ENCODE measurements at regions not wholly inside any gene's neighbourhood (a gene's known extent, or its start where the extent isn't known, plus 50 kb on each side); places are given as distances from the start of the nearest gene placed in this dataset.

DNA sequence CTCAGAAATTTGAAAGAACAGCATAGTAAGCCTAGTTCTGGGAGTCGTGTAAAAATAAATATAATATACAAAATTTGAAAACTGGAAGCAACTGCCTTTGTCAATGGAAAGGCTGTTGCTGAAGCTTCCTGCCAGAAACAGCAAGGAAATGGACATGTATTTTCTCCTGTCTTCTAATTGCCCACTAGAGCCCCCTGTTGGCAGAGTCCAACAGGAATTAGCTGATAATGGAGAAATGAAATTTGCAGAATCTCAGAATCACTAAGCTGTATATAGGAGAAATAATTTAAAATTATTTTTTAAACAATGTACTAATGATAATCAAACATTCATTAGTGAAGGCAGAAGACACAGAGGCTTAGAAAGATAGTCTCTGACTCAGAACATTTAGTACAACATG lies 414.8 kb downstream of the SLC6A15 start:
- Histone ChIP-seq H3K36me3 (ENCODE audit: low read depth) (no peaks in the 10 kb centered on the region), H3K4me3 (ENCODE audit: severe bottlenecking) (no peak overlapping the region), H3K27ac (ENCODE audit: poor library complexity, severe bottlenecking) (no peak overlapping the region), H3K4me1 (ENCODE audit: insufficient read depth, poor library complexity, severe bottlenecking) (peaks cover 15% of the 10 kb centered on the region), H3K27me3 (ENCODE audit: insufficient read depth, poor library complexity, severe bottlenecking) (no peaks in the 10 kb centered on the region), H3K9me3 (ENCODE audit: severe bottlenecking) (no peaks in the 10 kb centered on the region)
- DNase-seq (ENCODE audit: low spot score) (no peak), ATAC-seq (ENCODE audit: low read depth) (no peak)
- TF ChIP-seq CTCF (IDR thresholded peaks at IDR 0.05; ENCODE audit: poor library complexity, severe bottlenecking) = peak; percentile 59

DNA sequence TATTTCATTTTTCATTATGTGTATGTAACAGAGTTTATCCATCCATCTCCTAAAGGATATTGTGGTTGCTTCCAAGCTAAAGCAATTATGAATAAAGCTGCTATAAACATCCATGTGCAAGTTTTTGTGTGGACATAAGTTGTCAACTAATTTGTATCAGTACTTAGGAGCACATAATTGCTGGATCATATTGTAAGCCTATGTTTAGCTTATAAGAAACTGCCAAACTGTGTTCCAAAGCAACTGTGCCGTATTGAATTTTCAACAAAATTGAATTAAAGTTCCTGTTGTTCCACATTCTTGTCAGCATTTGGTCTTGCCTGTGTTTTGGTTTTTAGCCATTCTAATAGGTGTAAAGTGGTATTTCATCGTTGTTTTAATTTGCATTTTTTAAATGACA lies 416.9 kb downstream of the SLC6A15 start:
- peaks cover under 1% of the 10 kb centered on the region for H3K4me1 ChIP-seq (ENCODE audit: insufficient read depth, poor library complexity, severe bottlenecking)
- no peak for DNase-seq (ENCODE audit: low spot score)
- H3K27ac ChIP-seq (ENCODE audit: poor library complexity, severe bottlenecking) = no peak overlapping the region
- H3K4me3 ChIP-seq (ENCODE audit: severe bottlenecking) = no peak overlapping the region
- ATAC-seq (ENCODE audit: low read depth) = no peak
- no peaks in the 10 kb centered on the region for H3K9me3 ChIP-seq (ENCODE audit: severe bottlenecking)
- H3K36me3 ChIP-seq (ENCODE audit: low read depth) = no peaks in the 10 kb centered on the region
- H3K27me3 ChIP-seq (ENCODE audit: insufficient read depth, poor library complexity, severe bottlenecking) = no peaks in the 10 kb centered on the region
- no peak for TF ChIP-seq CTCF (IDR thresholded peaks at IDR 0.05; ENCODE audit: poor library complexity, severe bottlenecking)

DNA sequence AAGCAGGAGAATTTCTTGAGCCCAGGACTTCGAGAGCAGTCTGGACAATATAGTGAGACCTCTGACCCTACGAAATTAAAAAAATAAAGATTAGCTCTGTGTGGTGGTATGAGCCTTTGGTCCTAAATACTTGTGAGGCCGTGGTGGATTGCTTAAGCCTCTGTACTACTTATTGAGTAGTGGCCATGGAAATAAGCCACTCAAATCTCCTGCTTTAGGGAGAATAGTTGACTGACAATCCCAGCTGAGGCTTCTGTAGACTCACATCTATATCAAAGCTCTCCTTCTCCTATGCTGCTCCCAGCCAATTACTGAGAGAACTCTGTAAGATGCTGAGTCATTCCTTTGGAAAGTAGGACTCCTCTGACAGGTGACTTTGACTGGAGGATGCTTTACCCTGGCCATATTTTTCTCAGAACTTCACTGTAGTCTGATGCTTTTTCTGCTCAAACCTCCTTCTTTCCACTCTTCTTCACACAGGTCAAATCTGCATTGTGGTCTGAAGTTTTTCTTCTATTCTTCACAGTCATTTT lies 420.2 kb downstream of the SLC6A15 start:
- DNase-seq (ENCODE audit: low spot score) (no peak), ATAC-seq (ENCODE audit: low read depth) (no peak; the same call in 2 of the 3 replicates)
- H3K4me1 ChIP-seq (ENCODE audit: insufficient read depth, poor library complexity, severe bottlenecking) = no peaks in the 10 kb centered on the region
- H3K9me3 ChIP-seq (ENCODE audit: severe bottlenecking) = no peaks in the 10 kb centered on the region
- TF ChIP-seq CTCF (IDR thresholded peaks at IDR 0.05; ENCODE audit: poor library complexity, severe bottlenecking) = no peak
- no peaks in the 10 kb centered on the region for H3K36me3 ChIP-seq (ENCODE audit: low read depth)
- H3K27me3 ChIP-seq (ENCODE audit: insufficient read depth, poor library complexity, severe bottlenecking) = no peaks in the 10 kb centered on the region
- H3K4me3 ChIP-seq (ENCODE audit: severe bottlenecking) = no peak overlapping the region
- no peak overlapping the region for H3K27ac ChIP-seq (ENCODE audit: poor library complexity, severe bottlenecking)

GRCh38 chr12:84484798-84485197 lies 427.8 kb downstream of the SLC6A15 start:
- no peaks in the 10 kb centered on the region for H3K27me3 ChIP-seq (ENCODE audit: insufficient read depth, poor library complexity, severe bottlenecking)
- no peaks in the 10 kb centered on the region for H3K4me1 ChIP-seq (ENCODE audit: insufficient read depth, poor library complexity, severe bottlenecking)
- H3K36me3 ChIP-seq (ENCODE audit: low read depth) = no peaks in the 10 kb centered on the region
- H3K27ac ChIP-seq (ENCODE audit: poor library complexity, severe bottlenecking) = no peak overlapping the region
- no peak for DNase-seq (ENCODE audit: low spot score)
- TF ChIP-seq CTCF (IDR thresholded peaks at IDR 0.05; ENCODE audit: poor library complexity, severe bottlenecking) = no peak
- H3K9me3 ChIP-seq (ENCODE audit: severe bottlenecking) = no peaks in the 10 kb centered on the region
- no peak for ATAC-seq (ENCODE audit: low read depth)
- H3K4me3 ChIP-seq (ENCODE audit: severe bottlenecking) = no peak overlapping the region

DNA sequence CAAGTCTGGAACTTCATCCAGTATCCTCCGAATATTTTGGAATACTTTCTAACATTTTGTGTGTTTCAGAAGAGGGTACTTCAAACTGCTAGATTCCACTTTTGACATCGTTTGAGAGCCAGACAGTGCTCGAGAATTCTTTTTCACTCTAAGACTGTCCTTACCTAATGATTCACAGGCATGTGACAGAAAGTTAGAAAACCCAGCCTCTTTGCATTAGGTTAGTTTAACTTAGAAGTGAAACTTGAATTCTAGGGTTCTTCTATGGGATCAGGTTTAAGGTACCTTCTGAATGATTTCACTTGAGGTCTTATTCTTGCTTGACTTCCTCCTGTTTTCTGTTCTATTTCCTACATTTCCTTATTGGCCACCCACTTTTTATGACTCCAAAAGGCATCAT lies 431.8 kb downstream of the SLC6A15 start:
- Histone ChIP-seq H3K36me3 (ENCODE audit: low read depth) (no peaks in the 10 kb centered on the region), H3K4me3 (ENCODE audit: severe bottlenecking) (no peak overlapping the region), H3K27me3 (ENCODE audit: insufficient read depth, poor library complexity, severe bottlenecking) (no peaks in the 10 kb centered on the region), H3K4me1 (ENCODE audit: insufficient read depth, poor library complexity, severe bottlenecking) (no peaks in the 10 kb centered on the region), H3K9me3 (ENCODE audit: severe bottlenecking) (no peaks in the 10 kb centered on the region), H3K27ac (ENCODE audit: poor library complexity, severe bottlenecking) (no peak overlapping the region)
- ATAC-seq (ENCODE audit: low read depth) = no peak
- DNase-seq (ENCODE audit: low spot score) = no peak
- no peak for TF ChIP-seq CTCF (IDR thresholded peaks at IDR 0.05; ENCODE audit: poor library complexity, severe bottlenecking)
